HG02798 (cell line): ENCODE measurements at regions not wholly inside any gene's neighbourhood (a gene's known extent, or its start where the extent isn't known, plus 50 kb on each side); places are given as distances from the start of the nearest gene placed in this dataset.

Experiments used
- ATAC-seq: cut with Tn5 transposase; IDR thresholded peaks from one replicate; pipeline ENCODE4 v1.9.1; 2021; ENCODE audit warnings: mild to moderate bottlenecking; ENCODE audit not compliant: unreplicated experiment, poor library complexity

GRCh38 chr12:29844667-29845066 is 60.9 kb upstream of the TMTC1 start:
- no peak for ATAC-seq

GRCh38 chr12:29843036-29843435 is 59.3 kb upstream of the TMTC1 start:
- no peak for ATAC-seq

- ATAC-seq: no peak
These were observed 55.0 kb upstream of the TMTC1 start for GRCh38 chr12:29838768-29839167.
